Lower leg skin (tissue), 4 donors: ENCODE measurements at regions not wholly inside any gene's neighbourhood (a gene's known extent, or its start where the extent isn't known, plus 50 kb on each side); places are given as distances from the start of the nearest gene placed in this dataset.

Experiments
- DNase-seq, 2 donors: peaks; one replicate each; pipeline ENCODE4 v3.0.0-alpha.2; 2019; ENCODE audit warnings: low spot score in 2 of 2
- H3K4me3 ChIP-seq: fragments of 200-600 bp; sonication (generic); 2 replicates; pipeline ENCODE4 v1.5.1; 2017; ENCODE audit warnings: mild to moderate bottlenecking, low read depth; ENCODE audit not compliant: poor library complexity, severe bottlenecking
- POLR2A ChIP-seq, 2 donors: fragments of 450-650 bp; IDR thresholded peaks; one replicate each; pipeline ENCODE4 v1.6.1; 2016 to 2017; ENCODE audit warnings: antibody characterized with exemption in 2 of 2, mild to moderate bottlenecking in 1 of 2, moderate library complexity in 1 of 2
- WGBS, 2 donors: methylation state at CpG; one replicate each; pipeline ENCODE4 v1.1.5; 2018; 5-methylcytosine and 5-hydroxymethylcytosine counted together
- intact Hi-C: fragments of 100-400 bp; cut with DNase I; formaldehyde crosslinking; loops from one replicate; pipeline ENCODE4 v1.15.0; 2023; ENCODE audit warnings: low total_unique reads
- TF ChIP-seq, protein P1 (sequence below), 3 donors: fragments of 450-650 bp; IDR thresholded peaks; one replicate each; pipeline ENCODE4 v1.5.1; 2016; ENCODE audit warnings: antibody characterized with exemption in 3 of 3, mild to moderate bottlenecking in 3 of 3, moderate library complexity in 2 of 3

DNA sequence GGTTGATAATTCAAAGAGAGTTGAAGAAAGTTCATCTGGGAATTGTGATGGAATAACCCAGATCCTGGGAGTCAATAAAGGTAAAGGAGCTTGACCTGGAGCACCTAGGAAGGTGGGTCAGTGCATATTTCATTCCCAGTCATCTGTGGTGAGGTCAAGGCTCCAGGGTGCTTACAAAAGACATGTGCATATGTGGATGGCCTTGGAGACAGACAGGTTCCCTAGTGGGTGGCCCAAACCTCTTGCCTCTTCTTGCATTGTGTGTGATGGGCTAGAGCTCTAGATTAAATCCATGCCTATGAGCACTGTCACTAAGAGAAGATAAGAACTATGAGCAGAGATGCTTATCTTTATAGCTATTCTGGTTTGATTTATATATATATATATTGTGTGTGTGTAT lies 75.5 kb upstream of the CISTR start:
- no peak overlapping the region for H3K4me3 ChIP-seq
- TF ChIP-seq, protein P1, sequence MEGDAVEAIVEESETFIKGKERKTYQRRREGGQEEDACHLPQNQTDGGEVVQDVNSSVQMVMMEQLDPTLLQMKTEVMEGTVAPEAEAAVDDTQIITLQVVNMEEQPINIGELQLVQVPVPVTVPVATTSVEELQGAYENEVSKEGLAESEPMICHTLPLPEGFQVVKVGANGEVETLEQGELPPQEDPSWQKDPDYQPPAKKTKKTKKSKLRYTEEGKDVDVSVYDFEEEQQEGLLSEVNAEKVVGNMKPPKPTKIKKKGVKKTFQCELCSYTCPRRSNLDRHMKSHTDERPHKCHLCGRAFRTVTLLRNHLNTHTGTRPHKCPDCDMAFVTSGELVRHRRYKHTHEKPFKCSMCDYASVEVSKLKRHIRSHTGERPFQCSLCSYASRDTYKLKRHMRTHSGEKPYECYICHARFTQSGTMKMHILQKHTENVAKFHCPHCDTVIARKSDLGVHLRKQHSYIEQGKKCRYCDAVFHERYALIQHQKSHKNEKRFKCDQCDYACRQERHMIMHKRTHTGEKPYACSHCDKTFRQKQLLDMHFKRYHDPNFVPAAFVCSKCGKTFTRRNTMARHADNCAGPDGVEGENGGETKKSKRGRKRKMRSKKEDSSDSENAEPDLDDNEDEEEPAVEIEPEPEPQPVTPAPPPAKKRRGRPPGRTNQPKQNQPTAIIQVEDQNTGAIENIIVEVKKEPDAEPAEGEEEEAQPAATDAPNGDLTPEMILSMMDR (IDR thresholded peaks at IDR 0.05): no peak
- TF ChIP-seq POLR2A (IDR thresholded peaks at IDR 0.05): no peak
- no peak for DNase-seq
- intact Hi-C loops: no loop called here

DNA sequence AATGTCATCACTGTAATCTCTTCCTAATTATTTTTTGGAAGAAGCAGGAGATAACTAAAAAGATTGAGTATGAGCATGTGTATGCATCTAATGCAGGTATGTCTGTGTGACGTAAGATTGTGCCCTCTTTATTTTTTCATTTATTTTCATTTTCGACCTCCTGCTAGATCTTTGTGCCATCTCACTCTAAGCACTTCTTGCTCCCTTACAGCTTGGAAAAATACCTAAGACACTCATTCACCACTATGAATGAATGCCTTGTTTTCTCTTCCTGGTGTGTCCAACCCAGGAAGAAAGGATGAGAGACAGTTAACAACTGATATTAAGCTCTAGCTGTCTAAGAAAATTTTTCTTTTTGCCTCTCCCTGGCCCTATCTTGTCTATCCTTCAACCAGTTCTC lies 76.8 kb upstream of the CISTR start:
- TF ChIP-seq POLR2A (IDR thresholded peaks at IDR 0.05): no peak
- TF ChIP-seq, protein P1 (IDR thresholded peaks at IDR 0.05): no peak
- WGBS, 2 donors: 65 to 69% methylated on average over 2 of the region's 2 CpGs
- no peak overlapping the region for H3K4me3 ChIP-seq
- intact Hi-C loops: no loop called here
- DNase-seq: no peak

DNA sequence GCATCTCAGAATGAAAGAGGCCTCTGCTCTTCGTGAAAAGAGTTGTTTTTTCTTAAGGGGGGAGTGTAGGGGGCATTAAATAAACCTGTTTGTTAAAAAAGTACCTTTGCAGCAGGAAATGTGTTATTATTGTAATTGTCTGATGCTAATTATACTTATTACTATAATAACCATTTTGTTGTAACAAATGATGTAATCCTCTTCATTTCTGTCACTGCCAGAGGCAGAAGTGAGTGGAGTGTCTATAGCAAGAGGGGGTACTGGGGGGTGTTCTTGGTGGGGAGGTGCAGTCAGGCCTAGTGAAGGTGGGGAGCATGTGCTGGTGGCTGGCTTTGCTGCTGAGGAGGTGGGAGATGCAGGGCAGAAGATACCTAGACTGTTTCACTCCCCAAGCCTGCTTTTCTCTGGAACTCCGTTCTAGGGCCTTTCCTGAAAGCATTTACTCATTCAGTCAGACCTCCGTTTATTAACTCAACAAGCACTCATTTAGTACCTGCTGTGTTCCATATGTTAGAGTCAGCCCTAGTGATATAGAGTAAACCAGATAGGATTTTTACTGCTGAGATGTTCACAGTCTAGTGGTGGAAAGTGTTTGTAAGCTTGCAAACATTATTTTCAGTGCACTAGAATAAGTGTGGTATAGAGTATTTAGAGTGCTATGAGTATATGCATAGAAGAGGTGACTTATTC lies 77.5 kb upstream of the CISTR start:
- H3K4me3 ChIP-seq: no peak overlapping the region
- intact Hi-C loops: no loop called here
- DNase-seq: no peak
- WGBS, 2 donors: 63 to 78% methylated on average over 3 of the region's 3 CpGs
- TF ChIP-seq POLR2A (IDR thresholded peaks at IDR 0.05): no peak
- TF ChIP-seq, protein P1 (IDR thresholded peaks at IDR 0.05): no peak

DNA sequence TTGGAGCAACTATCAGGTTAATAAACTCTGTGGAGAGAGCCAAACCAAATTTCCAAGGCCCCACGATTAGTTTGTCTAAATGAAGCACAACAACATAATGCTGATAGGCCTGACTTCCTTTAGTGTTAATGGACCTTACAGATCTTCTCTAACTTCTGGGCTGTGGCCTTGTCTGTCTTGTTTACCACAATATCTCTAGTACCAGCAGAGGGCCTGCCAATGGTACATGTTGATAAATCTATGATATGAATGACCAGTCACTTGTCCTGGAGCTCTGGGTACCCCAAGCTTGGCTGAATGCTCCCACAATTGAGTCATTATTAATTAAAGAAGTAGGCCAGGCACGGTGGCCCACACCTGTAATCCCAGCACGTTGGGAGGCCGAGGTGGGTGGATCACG lies 78.9 kb upstream of the CISTR start:
- TF ChIP-seq, protein P1 (IDR thresholded peaks at IDR 0.05): no peak
- no peak for TF ChIP-seq POLR2A (IDR thresholded peaks at IDR 0.05)
- WGBS, 2 donors: 88 to 89% methylated on average over 5 of the region's 5 CpGs
- DNase-seq: no peak
- H3K4me3 ChIP-seq: no peak overlapping the region
- intact Hi-C loops: no loop called here

DNA sequence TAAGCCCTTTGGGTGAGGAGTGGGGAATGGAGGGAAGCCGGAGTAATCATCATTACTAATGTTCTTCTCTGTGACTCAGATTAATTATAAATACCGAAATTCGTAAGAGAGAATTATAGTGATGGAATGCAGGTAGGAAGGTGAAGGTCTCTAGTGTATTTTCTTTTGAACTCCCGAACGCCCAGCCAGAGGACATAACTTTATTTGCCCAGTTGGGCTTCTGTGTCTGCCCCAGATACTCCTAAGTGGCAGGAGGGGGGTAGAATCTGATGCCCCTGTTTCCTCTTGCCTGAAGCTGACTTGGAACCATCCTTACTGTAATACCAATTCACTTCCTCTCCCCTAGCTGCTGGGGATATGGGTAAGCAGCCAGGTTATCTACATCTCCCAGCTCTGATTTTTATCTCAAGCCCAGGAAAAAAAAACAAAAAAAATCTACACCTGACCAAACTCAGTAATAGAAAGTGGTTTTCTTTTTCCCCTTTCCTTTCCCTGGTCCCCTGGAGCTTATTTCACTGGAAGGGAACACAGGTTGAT lies 84.4 kb upstream of the CISTR start:
- no peak overlapping the region for H3K4me3 ChIP-seq
- intact Hi-C loops: no loop called here
- TF ChIP-seq POLR2A (IDR thresholded peaks at IDR 0.05): no peak
- TF ChIP-seq, protein P1 (IDR thresholded peaks at IDR 0.05): no peak
- 52 to 53% methylated on average over 5 of the region's 5 CpGs for WGBS, 2 donors
- no peak for DNase-seq

DNA sequence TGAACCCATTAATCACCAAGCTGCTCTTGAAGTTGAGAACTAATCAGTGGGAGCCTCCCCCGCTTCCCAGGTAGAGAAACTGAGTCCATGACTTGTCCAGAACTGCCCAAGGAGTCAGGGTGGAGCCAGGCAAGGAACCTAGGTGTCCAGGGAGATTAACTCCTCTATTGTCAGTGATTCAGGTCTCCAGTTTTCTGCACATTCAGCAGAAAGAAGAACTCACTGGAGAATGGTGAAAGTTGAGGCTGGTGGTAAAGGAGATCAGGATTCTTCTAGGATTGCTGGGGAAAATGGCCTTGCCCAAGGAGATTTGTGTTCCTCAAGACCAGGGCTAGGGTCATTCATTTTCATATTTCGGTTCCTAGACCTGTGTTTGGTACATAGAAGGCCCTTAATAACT lies 87.2 kb upstream of the CISTR start:
- no peak overlapping the region for H3K4me3 ChIP-seq
- no peak for DNase-seq
- 78 to 89% methylated on average over 2 of the region's 2 CpGs for WGBS, 2 donors
- intact Hi-C loops: no loop called here
- no peak for TF ChIP-seq POLR2A (IDR thresholded peaks at IDR 0.05)
- TF ChIP-seq, protein P1 (IDR thresholded peaks at IDR 0.05): no peak
